GM12864 (cell line): ENCODE measurements at regions not wholly inside any gene's neighbourhood (a gene's known extent, or its start where the extent isn't known, plus 50 kb on each side); places are given as distances from the start of the nearest gene placed in this dataset.
A peak's percentile ranks its signal among the peaks of the same experiment; 100 is the strongest.

ENCODE experiments used
- DNase-seq: peaks from one replicate; pipeline ENCODE4 v3.0.0-alpha.2; 2011; ENCODE audit warnings: low read depth
- H3K4me3 ChIP-seq: 2 replicates; pipeline ENCODE4 v1.5.1; 2011; ENCODE audit warnings: mild to moderate bottlenecking, low read depth, low read length, control low read depth
- TF ChIP-seq, protein P1 (sequence below): IDR thresholded peaks from 2 replicates; pipeline ENCODE4 v1.5.1; 2011; ENCODE audit warnings: low read depth, mild to moderate bottlenecking, moderate library complexity, low read length, control low read depth, inconsistent platforms; ENCODE audit errors: missing control alignments

DNA sequence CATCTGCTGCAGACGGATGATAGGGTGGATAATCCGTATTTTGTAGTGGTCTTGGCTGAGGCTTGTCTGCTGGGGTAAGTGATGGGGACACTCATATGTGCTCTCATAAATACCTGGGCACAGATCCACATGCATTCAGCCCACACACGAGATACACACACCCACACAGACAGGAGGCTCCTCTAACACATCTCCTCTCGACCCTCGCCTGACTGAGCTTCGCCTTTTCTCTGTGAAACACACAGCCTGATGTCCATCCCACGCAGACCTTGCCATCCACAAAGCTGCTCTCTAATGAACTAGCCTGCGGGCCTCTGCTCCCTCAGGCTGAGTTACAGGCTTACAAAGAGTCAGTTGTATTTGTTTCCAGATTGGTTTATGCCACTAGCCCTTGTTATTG, 96.3 kb upstream of the CSF3R start:
- no peak for DNase-seq
- TF ChIP-seq, protein P1, sequence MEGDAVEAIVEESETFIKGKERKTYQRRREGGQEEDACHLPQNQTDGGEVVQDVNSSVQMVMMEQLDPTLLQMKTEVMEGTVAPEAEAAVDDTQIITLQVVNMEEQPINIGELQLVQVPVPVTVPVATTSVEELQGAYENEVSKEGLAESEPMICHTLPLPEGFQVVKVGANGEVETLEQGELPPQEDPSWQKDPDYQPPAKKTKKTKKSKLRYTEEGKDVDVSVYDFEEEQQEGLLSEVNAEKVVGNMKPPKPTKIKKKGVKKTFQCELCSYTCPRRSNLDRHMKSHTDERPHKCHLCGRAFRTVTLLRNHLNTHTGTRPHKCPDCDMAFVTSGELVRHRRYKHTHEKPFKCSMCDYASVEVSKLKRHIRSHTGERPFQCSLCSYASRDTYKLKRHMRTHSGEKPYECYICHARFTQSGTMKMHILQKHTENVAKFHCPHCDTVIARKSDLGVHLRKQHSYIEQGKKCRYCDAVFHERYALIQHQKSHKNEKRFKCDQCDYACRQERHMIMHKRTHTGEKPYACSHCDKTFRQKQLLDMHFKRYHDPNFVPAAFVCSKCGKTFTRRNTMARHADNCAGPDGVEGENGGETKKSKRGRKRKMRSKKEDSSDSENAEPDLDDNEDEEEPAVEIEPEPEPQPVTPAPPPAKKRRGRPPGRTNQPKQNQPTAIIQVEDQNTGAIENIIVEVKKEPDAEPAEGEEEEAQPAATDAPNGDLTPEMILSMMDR: no peak
- H3K4me3 ChIP-seq: no peak overlapping the region

DNA sequence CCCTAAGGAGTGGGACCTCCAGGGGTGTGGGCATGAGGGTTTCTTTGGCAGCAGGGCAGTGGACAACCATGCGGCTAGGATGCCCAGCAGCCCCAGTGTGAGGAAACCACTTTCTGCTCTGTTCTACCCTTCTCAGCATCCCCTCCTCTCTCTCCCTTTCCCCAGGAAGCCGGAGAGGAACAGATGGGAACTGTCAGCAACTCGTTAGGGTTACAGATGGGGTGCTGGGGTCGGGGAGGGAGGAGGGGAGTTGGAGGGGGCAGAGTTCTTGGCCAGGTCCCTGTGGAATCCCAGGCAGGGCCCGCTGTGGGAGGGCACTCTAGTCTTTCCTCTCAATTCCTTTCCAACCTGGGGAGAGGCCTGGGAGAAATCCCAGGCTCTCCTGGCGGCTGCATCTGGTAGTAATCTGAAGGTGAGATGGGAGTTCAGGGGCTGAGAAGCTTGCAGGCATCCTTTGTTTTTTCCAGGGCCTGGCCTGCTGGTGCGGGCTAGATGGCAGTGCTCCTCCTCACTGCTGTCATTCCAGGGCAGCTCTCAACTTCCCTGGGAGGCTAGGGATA, 93.9 kb upstream of the CSF3R start:
- TF ChIP-seq, protein P1: no peak
- H3K4me3 ChIP-seq: no peak overlapping the region
- no peak for DNase-seq

DNA sequence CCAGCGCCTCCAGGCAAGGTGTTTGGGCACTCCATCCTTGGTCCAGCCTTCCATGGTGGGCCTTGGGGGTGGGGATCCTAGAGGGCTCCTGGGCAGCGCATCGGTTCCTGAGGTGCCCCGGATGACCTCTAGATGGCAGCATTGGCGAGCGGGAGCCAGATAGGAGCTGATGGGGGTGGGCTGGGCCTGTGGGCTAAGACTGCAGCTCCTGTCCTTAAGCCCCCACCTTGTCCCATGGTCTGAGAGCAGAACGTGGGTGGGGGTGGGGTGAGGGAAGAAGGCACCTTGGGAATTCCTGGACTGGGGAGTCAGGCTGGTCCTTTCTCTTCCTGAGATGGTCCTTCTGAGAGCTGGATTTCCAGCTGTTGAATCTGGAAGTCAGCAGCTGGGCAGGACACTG, 93.4 kb upstream of the CSF3R start:
- H3K4me3 ChIP-seq: no peak overlapping the region
- no peak for DNase-seq
- TF ChIP-seq, protein P1: peak; percentile 87

DNA sequence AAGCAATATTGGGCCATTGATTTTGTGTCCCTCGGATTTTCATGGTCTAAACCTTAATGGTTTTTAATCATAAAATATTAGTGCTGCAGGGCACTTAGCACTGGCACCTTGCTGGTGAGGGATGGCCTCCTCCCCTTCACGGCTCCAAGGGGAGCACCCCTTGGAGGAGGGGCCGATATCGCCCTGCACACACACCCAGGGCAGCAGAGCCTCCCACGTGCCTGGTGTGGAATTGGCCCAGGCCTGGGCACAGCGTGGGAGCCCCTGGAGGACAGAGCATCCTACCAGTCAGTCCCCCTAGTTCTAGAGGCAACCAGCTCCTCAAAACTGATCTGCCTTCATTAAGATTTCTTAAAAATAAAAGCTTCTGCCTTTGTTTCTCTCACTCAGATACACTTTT, 90.7 kb upstream of the CSF3R start:
- no peak overlapping the region for H3K4me3 ChIP-seq
- TF ChIP-seq, protein P1: no peak
- DNase-seq: no peak

DNA sequence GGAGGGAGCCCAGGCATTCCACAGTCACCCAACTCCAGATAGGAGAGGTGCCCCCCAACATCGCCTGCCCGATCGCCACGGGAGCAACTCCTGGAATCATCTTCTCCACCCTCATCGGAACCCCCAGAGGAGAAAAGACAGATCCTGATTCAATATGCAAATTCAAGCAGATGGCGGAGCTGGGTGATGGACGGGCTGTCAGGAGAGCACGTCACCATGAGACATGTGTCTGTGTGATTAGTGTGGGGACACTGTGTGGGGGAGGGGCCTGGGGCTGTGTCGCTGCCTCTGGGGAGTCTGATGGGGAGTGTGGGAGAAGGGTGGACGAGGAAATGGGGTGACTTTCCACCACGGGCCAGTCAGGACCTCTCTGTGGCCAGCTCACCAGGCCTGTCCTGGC, 90.2 kb upstream of the CSF3R start:
- DNase-seq: no peak
- H3K4me3 ChIP-seq: no peak overlapping the region
- TF ChIP-seq, protein P1: no peak

DNA sequence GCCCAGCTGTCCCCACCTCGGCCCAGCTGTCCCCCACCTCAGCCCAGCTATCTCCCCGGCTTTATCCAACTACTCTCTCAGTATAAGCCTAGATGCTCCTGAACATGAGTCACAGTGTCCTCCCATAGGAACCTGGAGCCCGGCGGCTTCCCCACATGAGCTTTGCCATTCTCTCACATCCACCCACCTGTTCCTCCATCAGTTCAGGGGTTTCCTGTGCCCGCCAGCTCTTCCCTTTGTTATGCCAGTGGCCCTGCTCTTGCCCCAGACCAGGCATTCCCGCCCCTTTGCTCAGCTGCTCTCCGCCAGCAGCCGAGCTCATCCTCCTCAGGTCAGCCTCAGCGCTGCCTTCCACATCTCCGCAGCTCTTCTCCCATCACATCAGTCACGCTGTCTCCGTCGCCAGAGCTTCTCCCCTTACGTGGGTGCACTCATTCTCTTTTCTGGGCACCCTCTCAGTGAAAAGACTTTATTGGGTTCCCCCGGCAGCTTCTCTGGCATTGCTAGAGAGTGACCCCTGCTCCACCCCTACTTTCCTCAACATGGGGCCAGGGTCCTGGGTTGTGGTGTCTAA, 89.5 kb upstream of the CSF3R start:
- DNase-seq: no peak
- H3K4me3 ChIP-seq: no peak overlapping the region
- TF ChIP-seq, protein P1: no peak

DNA sequence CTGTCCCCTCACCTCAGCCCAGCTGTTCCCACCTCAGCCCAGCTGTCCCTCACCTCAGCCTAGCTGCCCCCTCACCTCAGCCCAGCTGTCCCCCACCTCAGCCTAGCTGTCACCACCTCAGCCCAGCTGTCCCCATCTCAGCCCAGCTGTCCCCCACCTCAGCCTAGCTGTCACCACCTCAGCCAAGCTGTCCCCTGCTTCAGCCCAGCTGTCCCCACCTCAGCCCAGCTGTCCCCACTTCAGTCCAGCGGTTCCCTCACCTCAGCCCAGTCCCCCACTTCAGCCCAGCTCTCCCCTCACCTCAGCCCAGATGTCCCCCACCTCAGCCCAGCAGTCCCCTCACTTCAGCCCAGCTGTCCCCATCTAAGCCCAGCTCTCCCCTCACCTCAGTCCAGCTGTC, 88.4 kb upstream of the CSF3R start:
- no peak for DNase-seq
- TF ChIP-seq, protein P1: no peak

More for the DNA sequence above, 88.4 kb upstream of the CSF3R start:
- H3K4me3 ChIP-seq: no peak overlapping the region
